ENCODE measurements at regions not wholly inside any gene's neighbourhood (a gene's known extent, or its start where the extent isn't known, plus 50 kb on each side); places are given as distances from the start of the nearest gene placed in this dataset.

DNA sequence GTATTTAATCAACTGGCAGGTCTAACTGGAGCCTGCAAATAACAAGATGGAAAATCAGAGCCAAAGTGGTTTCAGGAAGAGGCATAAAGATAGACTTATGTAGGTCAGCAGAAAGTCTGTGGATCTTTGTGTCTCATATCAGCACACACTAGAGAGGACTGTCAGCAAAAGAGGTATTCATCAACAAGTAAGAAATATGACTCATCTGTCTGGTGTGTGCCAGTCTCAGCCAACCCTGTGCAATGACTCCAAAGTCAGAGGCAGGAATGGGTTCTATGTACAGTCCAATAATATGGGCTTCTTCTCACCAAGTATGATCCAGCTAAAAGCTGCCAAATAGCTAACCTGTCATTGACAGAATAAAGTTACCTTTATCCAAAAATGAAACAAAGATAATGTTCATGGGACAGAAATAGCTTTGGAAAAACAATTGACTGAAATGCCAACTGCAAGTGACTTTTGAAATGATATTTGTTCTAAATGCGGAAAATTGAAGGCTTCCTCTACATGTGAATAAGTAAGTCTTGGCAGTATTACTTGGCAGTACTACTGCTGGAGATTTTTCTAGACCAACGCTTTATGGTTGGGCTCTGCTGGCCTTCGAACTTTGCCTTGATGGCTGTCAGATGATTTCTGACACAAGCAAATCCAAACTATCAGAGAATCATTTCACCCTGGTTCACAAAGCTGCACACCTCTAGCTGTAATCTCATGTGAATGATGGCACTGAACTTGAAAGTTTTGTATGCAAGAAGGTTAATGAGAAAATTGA is 272.3 kb upstream of the SEMA3C start:
- no peak overlapping the region for H3K27ac ChIP-seq (replicated peaks in 1 of 4)

DNA sequence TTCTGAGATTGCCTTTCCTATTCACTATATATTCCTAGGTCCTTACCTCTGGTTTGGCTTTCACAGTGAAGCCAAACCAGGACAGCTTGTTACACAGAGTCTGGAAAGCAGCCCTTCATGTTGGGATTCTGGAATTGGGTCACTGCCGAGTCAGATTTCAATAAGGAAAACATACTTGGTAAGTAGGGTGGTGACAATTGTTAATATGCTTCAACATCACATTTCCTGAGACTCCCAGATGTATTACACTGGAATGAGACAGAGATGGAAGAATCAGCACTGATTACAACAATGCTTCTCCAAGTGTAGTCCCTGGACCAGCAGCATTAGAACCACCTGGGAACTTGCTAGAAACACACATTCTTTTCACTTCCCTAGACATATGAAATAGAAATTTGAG is 268.9 kb upstream of the SEMA3C start:
- WGBS: 82% methylated on average over 1 of the region's 1 CpG
- Histone ChIP-seq H3K4me3 (no peak overlapping the region), H3K36me3 (no peaks in the 10 kb centered on the region), H3K27ac (replicated peaks in 1 of 4) (no peak overlapping the region), H3K4me1 (peaks cover 0 to 11% (median 10%) of the 10 kb centered on the region in 4 donors), H3K27me3 (no peaks in the 10 kb centered on the region), H3K9me3 (no peaks in the 10 kb centered on the region)
- DNase-seq (ENCODE audit: extremely low spot score): no peak
- intact Hi-C loops (cut with DNase I): no loop called here
- TF ChIP-seq CTCF (IDR thresholded peaks at IDR 0.05) (no peak), EP300 (IDR thresholded peaks at IDR 0.05) (no peak), POLR2AphosphoS5 (IDR thresholded peaks at IDR 0.05) (no peak), POLR2A (IDR thresholded peaks at IDR 0.05; ENCODE audit: low read depth) (no peak)

More for the DNA sequence above, 272.3 kb upstream of the SEMA3C start:
- DNase-seq (ENCODE audit: extremely low spot score): no peak
- Histone ChIP-seq H3K9me3 (no peaks in the 10 kb centered on the region), H3K4me3 (no peak overlapping the region), H3K27me3 (no peaks in the 10 kb centered on the region), H3K4me1 (peaks cover 0 to 11% (median 10%) of the 10 kb centered on the region in 4 donors), H3K36me3 (no peaks in the 10 kb centered on the region)
- WGBS: 46% methylated on average over 3 of the region's 3 CpGs
- TF ChIP-seq POLR2A (IDR thresholded peaks at IDR 0.05; ENCODE audit: low read depth) (no peak), EP300 (IDR thresholded peaks at IDR 0.05) (no peak), CTCF (IDR thresholded peaks at IDR 0.05) (no peak), POLR2AphosphoS5 (IDR thresholded peaks at IDR 0.05) (no peak)
- intact Hi-C loops (cut with DNase I): no loop called here

GRCh38 chr7:81186691-81187090 is 267.8 kb upstream of the SEMA3C start:
- intact Hi-C loops (cut with DNase I): no loop called here

GRCh38 chr7:81185072-81185471 is 266.2 kb upstream of the SEMA3C start:
- Histone ChIP-seq H3K4me3 (no peak overlapping the region), H3K27ac (replicated peaks in 1 of 4) (no peak overlapping the region), H3K36me3 (no peaks in the 10 kb centered on the region), H3K4me1 (peaks cover 0 to 2% (median 0%) of the 10 kb centered on the region in 4 donors), H3K9me3 (no peaks in the 10 kb centered on the region), H3K27me3 (no peaks in the 10 kb centered on the region)
- DNase-seq (ENCODE audit: extremely low spot score): no peak
- intact Hi-C loops (cut with DNase I): no loop called here
- TF ChIP-seq POLR2AphosphoS5 (IDR thresholded peaks at IDR 0.05): no peak
- no peak for TF ChIP-seq EP300 (IDR thresholded peaks at IDR 0.05)
- TF ChIP-seq CTCF (IDR thresholded peaks at IDR 0.05): no peak
- no peak for TF ChIP-seq POLR2A (IDR thresholded peaks at IDR 0.05; ENCODE audit: low read depth)

More at GRCh38 chr7:81186691-81187090, 267.8 kb upstream of the SEMA3C start:
- TF ChIP-seq POLR2AphosphoS5 (IDR thresholded peaks at IDR 0.05): no peak
- no peak for TF ChIP-seq CTCF (IDR thresholded peaks at IDR 0.05)
- TF ChIP-seq EP300 (IDR thresholded peaks at IDR 0.05): no peak
- TF ChIP-seq POLR2A (IDR thresholded peaks at IDR 0.05; ENCODE audit: low read depth): no peak
- H3K36me3 ChIP-seq: no peaks in the 10 kb centered on the region
- no peaks in the 10 kb centered on the region for H3K9me3 ChIP-seq
- WGBS: 50% methylated on average over 2 of the region's 2 CpGs
- peak overlapping the region in 2 of 4 donors; percentile 3 to 37 for H3K27ac ChIP-seq (replicated peaks in 1 of 4)
- peaks cover 0 to 11% (median 10%) of the 10 kb centered on the region in 4 donors for H3K4me1 ChIP-seq
- H3K27me3 ChIP-seq: no peaks in the 10 kb centered on the region
- H3K4me3 ChIP-seq: no peak overlapping the region
- no peak for DNase-seq (ENCODE audit: extremely low spot score)

All from esophagus muscularis mucosa (tissue), 4 donors.